ENCODE measurements at regions not wholly inside any gene's neighbourhood (a gene's known extent, or its start where the extent isn't known, plus 50 kb on each side); places are given as distances from the start of the nearest gene placed in this dataset.

- no peak for TF ChIP-seq CREB5 (CRISPR knock-in tag; IDR thresholded peaks at IDR 0.05; ENCODE audit: low read depth)
- TF ChIP-seq CSDC2 (CRISPR knock-in tag; IDR thresholded peaks at IDR 0.05) = no peak
- no peak for TF ChIP-seq GLIS3 (CRISPR knock-in tag; IDR thresholded peaks at IDR 0.05)
- no peak for TF ChIP-seq CSRNP3 (CRISPR knock-in tag; IDR thresholded peaks at IDR 0.05)
These were observed 481.4 kb upstream of the SYT4 start (continued) for GRCh38 chr18:43758734-43759133.

- TF ChIP-seq GLIS3 (CRISPR knock-in tag; IDR thresholded peaks at IDR 0.05) (no peak), BACH2 (CRISPR knock-in tag; IDR thresholded peaks at IDR 0.05; ENCODE audit: borderline replicate concordance) (no peak), ZFP30 (CRISPR knock-in tag; IDR thresholded peaks at IDR 0.05) (no peak), PPARA (CRISPR knock-in tag; IDR thresholded peaks at IDR 0.05; ENCODE audit: borderline replicate concordance) (no peak), OSR1 (CRISPR knock-in tag; IDR thresholded peaks at IDR 0.05) (no peak), TSHZ2 (CRISPR knock-in tag; IDR thresholded peaks at IDR 0.05) (no peak), TOX (CRISPR knock-in tag; IDR thresholded peaks at IDR 0.05; ENCODE audit: borderline replicate concordance) (no peak), CSDC2 (CRISPR knock-in tag; IDR thresholded peaks at IDR 0.05) (no peak), ESRRG (CRISPR knock-in tag; IDR thresholded peaks at IDR 0.05) (no peak), ZC3H10 (CRISPR knock-in tag; IDR thresholded peaks at IDR 0.05) (no peak), ARNTL (CRISPR knock-in tag; IDR thresholded peaks at IDR 0.05; ENCODE audit: borderline replicate concordance, low read depth) (no peak)
- ATAC-seq = no peak
These were observed 482.7 kb upstream of the SYT4 start for GRCh38 chr18:43760010-43760409.

GRCh38 chr18:43772907-43773306, 495.6 kb upstream of the SYT4 start:
- no peak for ATAC-seq
- TF ChIP-seq CSDC2 (CRISPR knock-in tag; IDR thresholded peaks at IDR 0.05) (no peak), ZNF8 (CRISPR knock-in tag; IDR thresholded peaks at IDR 0.05) (no peak), TSHZ2 (CRISPR knock-in tag; IDR thresholded peaks at IDR 0.05) (no peak), PPARA (CRISPR knock-in tag; IDR thresholded peaks at IDR 0.05; ENCODE audit: borderline replicate concordance) (no peak), POU6F1 (CRISPR knock-in tag; IDR thresholded peaks at IDR 0.05; ENCODE audit: borderline replicate concordance, low read depth) (no peak), ARNTL (CRISPR knock-in tag; IDR thresholded peaks at IDR 0.05; ENCODE audit: borderline replicate concordance, low read depth) (no peak), ZNF70 (CRISPR knock-in tag; IDR thresholded peaks at IDR 0.05) (no peak), TCF4 (CRISPR knock-in tag; IDR thresholded peaks at IDR 0.05; ENCODE audit: borderline replicate concordance) (no peak), GLIS3 (CRISPR knock-in tag; IDR thresholded peaks at IDR 0.05) (no peak), SNAI2 (CRISPR knock-in tag; IDR thresholded peaks at IDR 0.05) (no peak), ZFP30 (CRISPR knock-in tag; IDR thresholded peaks at IDR 0.05) (no peak), OSR1 (CRISPR knock-in tag; IDR thresholded peaks at IDR 0.05) (no peak), PATZ1 (CRISPR knock-in tag; IDR thresholded peaks at IDR 0.05; ENCODE audit: borderline replicate concordance) (no peak), ZFP3 (CRISPR knock-in tag; IDR thresholded peaks at IDR 0.05) (no peak), CREB5 (CRISPR knock-in tag; IDR thresholded peaks at IDR 0.05; ENCODE audit: low read depth) (no peak), ESRRG (CRISPR knock-in tag; IDR thresholded peaks at IDR 0.05) (no peak), CSRNP3 (CRISPR knock-in tag; IDR thresholded peaks at IDR 0.05) (no peak), RARB (CRISPR knock-in tag; IDR thresholded peaks at IDR 0.05) (no peak), ZC3H10 (CRISPR knock-in tag; IDR thresholded peaks at IDR 0.05) (no peak), ZNF565 (CRISPR knock-in tag; conservative IDR thresholded peaks at IDR 0.05; ENCODE audit: low read depth) (no peak)

All from SK-N-SH treated with all-trans-retinoic acid at 6 μM for 48 hours (cell line).